Right lobe of liver (tissue), 4 donors: ENCODE measurements at regions not wholly inside any gene's neighbourhood (a gene's known extent, or its start where the extent isn't known, plus 50 kb on each side); places are given as distances from the start of the nearest gene placed in this dataset.

Experiments
- CTCF ChIP-seq, 4 donors: fragments of 200-600 bp in 3 of 4; fragments of 450-650 bp in 1 of 4; IDR thresholded peaks; one replicate each; pipeline versions ENCODE4 v1.5.1 to v1.8.0; 2016 to 2022; ENCODE audit warnings: antibody characterized with exemption in 4 of 4, mild to moderate bottlenecking in 2 of 4
- POLR2A ChIP-seq: fragments of 450-650 bp; IDR thresholded peaks from one replicate; pipeline ENCODE4 v1.6.1; 2017; ENCODE audit warnings: antibody characterized with exemption, mild to moderate bottlenecking
- donor health status: DM: no; HTN: no; CAD: no.
- donor health status: DM: no; HTN: no; CAD: no.
- donor health status: DM: no; HTN: yes; CAD: no.

GRCh38 chr15:96764946-96765345 lies 434.4 kb downstream of the NR2F2 start:
- TF ChIP-seq CTCF (IDR thresholded peaks at IDR 0.05) (no peak), POLR2A (no peak)
